HG02678 (cell line): ENCODE measurements at regions not wholly inside any gene's neighbourhood (a gene's known extent, or its start where the extent isn't known, plus 50 kb on each side); places are given as distances from the start of the nearest gene placed in this dataset.
"Not testable (repeated sequence)": the region's sequence is repeated elsewhere in the genome, so short reads cannot be mapped to it uniquely, and the experiment has no call there.

ENCODE experiments used
- ATAC-seq: cut with Tn5 transposase; IDR thresholded peaks from one replicate; pipeline ENCODE4 v1.9.1; 2021; ENCODE audit warnings: mild to moderate bottlenecking, moderate library complexity; ENCODE audit not compliant: unreplicated experiment

DNA sequence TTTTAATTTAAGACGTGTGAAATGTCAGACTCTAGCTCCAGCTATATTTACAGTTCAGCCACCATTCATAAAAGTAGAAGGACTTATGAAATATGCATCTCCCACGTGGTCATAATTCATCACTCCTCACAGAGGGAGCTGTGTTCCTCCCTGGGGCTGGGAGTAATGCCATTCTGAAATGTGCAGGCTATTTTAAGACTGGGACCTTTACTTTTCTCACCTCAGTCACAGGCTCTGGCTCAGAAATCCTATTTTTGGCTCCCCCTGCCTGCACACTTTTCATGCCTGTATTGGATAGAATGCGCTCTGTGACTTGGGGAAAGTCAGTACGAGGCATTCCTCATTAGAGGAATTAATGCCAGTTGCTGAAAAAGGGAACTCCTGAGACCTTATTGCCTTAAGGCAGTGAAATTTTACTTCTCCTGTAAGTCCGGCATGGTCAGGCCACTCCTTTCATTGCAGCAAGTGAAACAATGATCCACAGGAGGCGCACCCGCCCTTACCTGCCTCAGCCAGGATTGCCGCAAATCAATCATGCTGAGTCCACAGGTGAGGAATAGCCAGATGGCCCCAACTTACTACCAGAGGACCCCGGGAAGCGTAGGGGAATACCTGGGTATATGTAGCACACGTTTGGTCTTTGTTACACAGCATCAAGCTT is 1133.2 kb upstream of the TMEM132C start:
- no peak for ATAC-seq

DNA sequence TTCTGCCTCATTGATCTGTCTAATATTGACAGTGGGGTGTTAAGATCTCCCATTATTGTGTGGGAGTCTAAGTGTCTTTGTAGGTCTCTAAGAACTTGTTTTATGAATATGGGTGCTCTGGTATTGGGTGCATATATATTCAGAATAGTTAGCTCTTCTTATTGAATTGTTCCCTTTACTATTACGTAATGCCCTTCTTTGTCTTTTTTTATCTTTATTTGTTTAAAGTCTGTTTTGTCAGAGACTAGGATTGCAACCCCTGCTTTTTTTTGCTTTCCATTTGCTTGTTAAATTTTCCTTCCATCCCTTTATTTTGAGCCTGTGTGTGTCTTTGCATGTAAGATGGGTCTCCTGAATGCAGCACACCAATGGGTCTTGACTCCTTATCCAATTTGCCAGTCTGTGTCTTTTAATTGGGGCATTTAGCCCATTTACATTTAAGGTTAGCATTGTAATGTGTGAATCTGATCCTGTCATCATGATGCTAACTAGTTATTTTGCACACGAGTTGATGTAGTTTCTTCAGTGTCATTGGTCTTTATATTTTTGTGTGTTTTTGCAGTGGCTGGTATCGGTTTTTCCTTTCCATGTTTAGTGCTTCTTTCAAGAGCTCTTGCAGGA is 1126.0 kb upstream of the TMEM132C start:
- not testable (repeated sequence) for ATAC-seq

DNA sequence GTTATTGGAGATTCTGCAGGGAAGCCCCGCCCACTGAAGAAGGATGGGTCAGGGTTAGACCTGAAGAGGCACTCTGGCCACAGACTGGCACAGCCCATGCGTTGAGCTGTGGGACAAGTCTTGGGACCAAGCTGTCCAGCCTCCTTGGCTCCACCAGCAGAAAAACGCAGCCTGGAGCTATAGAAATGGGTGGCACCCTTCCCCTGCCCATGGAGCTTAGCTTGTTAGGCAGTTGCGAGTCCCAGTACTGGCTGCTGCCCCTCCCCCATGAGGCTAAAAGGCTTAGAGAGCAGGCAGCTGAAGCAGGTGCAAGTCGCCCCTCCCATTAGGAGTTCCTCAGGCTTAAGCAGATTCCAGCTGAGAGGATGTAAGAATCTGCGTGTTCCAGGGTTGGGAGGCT is 1124.0 kb upstream of the TMEM132C start:
- no peak for ATAC-seq

DNA sequence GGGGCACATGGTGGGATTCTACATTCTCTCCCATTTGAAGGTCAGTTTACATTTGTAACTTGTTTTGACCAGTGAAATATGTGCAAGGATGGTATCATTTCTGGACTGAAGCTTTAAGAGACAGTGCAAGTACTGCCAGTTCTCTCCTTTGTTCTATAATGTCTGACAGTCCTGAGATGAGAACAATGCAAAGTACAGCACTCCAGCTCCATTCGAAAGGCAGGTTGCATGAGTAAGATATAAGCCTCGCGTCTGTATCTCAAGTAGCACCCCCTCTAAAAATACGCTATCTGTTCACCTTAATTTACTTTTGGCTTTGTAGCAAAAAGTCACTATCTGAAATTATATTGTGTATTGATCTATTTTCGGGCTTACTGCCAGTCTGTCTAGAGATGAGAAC is 1122.2 kb upstream of the TMEM132C start:
- ATAC-seq: no peak

DNA sequence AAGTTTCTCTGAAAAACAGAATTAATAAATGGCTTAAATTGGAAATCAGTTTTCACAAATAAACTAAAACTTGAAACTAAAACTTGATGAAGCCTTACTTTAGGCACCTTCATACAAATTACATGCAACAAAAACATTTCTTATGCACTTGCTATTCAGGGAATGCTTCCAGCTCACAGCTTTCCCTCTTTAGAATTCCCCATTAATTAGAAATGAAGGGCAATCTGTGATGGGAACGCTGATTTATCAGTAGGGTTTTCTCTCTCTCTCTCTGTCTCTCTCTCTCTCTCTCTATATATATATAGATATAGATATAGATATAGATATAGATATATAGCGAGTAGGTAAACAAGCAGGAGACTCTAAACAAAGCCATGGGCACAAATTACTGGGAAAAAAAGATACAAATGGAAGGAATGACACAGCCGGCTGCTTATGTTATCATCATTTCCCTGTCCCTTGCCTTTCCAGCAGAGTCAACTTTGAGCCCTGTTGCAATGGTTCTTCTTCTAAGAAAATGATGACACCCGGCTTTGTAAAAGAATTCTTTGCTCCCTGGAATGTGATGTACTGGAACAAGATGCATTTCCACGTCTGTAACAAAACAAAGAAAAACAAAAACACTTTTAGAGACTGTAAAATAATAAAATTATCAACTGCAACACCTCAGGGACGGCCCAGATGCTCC is 1121.6 kb upstream of the TMEM132C start:
- no peak for ATAC-seq

DNA sequence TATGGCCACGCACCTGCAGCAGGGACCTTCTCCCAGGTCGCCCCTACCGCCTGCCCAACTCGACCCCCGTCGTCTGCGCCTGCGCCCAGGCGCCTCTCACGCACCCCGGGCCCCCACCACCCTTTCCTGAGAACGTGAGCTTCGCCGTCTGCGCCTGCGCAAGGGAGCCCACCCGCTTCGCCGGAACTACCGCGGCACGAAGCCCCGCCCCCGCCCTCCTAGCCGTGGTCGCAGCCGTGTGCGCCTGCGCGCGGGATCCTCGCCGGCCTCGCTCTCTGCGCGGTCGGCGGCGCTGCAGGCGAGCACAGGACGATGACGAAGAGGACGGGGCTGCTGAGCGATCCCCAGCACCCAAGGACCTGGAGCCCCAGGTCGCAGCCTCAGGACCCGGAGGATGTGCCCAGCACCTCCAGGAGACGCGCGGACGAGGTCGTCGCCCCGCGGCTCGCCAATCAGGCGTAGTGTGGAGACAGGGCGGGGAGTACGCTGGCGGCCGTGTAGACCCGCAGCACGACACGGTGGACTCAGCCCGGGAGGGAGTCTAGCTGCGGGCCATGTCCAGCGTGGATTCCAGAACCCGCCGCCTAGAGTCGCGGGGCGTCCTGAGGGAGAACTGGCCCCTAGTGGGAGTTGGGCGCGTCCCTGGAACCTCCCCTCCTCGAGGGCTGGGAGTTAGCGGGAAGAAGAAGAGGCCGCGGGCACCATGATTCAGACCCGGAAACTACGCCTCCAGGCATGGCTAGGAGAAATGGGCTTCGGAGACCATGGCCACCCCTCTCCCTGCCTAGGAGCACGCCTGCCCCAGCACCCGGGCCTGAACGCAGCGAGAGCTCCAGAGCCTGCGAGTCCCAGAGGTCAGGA is 1120.8 kb upstream of the TMEM132C start:
- no peak for ATAC-seq

DNA sequence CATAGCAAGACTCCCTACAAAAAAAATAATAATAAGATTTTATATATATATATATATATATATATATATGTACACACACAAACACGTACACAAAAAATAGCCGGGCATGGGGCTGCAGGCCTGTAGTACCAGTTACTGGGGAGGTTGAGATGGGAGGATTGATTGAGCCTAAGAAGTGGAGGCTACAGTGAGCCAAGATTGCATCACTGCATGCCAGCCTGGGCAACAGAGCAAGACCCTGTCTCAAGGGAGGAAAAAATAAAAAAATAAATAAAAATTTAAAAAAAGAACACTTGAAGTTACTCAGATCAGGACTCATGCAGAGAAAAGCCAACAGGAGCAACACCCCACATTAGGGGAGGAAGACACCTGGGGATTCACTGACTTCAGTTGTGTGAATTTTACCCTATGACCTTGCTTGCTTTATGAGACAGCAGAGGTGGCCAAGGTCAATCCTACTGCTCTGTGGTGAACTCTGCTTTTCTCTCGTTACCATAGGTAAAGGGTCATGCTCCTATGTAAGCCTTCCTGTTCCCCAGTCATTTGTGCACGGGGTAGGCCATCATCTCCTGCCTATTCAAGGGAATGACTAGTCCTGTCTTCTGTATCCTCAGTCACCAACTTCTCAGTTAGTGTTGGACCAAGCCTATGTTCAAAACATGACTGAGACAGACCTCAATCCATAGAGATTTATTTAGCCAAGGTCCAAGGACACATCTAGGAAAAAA is 1119.8 kb upstream of the TMEM132C start:
- no peak for ATAC-seq

DNA sequence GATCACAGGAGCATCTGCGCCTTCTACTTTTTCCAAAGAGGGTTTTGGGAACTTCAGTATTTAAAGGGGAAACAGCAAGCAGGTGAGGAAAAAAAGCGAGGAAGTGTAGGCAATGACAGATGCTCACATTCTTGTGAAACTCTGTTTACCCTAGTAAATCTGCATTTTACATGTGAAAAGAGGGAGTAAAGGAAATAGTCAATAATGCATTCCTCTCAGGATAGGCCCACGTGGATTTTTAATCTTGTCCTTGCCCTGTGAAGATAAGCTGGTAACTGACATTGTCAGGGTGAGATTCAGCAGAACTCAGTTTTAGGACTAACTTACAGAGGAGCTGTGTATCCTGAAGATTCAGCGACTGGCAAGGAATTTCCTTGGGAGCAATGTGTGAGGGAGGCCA is 1119.2 kb upstream of the TMEM132C start:
- ATAC-seq: no peak

DNA sequence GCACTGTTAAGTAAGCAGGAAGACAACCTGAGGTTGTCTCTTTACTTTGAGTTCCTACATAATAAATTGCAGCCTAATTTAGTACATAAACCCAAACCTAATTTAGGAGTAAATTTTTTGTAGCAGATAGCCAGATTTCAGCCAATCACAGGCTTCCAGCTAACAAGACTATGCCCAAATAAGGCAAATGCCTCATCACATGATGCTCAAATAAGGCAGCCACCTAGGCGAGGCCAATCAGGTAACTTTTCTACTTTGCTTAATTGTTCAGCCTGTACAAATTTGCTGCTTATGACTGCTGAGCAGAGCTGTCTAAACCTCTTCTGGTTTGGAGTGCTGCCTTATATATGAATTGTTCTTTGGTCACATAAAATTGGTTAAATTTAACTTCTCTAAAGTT is 1118.7 kb upstream of the TMEM132C start:
- no peak for ATAC-seq

DNA sequence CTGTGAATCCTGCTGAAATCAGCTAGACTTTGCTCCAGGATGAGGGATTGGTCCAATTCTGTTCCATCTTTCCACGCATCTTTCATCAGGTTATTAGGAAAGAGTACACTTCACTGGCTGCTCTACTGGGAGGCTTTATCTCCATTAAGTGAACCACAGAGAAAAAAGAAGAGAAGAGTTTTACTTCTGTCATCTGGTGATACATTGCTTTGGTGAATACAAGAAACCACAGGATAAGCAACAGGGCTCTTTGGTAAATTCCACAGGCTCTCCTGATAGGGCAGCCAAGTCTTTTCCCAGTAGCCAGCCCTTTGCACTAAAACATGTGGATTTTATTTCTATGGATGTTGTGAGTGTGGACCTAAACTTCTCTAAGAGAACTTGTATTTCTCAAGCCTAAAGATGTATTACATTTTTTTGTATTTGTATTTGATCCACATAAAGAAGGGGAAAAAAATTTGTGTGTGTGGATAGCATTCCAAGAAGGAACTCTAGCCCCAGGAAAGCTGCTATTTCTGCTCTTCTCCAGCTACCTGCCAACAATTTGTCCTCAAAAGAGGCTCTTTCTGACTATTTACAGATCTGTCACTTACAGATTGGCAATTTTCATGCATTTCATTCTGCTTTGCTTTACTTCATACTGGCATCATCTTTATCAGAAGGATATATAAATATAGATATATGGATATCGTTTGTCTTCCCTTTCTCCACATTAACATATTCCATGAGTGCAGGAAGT is 1117.6 kb upstream of the TMEM132C start:
- no peak for ATAC-seq

DNA sequence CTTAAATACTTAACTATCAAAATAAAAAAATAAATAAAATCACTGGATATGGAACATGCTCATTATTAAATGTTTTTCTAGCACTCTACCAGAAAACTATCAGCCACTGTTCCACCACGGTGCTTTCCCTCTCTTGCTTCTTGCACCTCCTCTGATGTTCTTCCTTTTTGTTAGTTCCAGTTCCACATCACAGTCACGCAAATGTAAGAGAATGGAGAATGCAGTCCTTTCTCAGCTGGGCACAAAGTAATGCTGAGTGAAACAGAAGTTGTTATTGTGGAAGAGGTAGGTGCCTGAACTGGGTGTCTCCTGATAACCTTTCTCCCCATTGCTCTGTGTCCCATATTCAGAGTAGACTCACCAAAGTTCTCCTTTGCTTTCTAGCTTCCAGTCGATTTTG is 1116.9 kb upstream of the TMEM132C start:
- ATAC-seq: no peak

DNA sequence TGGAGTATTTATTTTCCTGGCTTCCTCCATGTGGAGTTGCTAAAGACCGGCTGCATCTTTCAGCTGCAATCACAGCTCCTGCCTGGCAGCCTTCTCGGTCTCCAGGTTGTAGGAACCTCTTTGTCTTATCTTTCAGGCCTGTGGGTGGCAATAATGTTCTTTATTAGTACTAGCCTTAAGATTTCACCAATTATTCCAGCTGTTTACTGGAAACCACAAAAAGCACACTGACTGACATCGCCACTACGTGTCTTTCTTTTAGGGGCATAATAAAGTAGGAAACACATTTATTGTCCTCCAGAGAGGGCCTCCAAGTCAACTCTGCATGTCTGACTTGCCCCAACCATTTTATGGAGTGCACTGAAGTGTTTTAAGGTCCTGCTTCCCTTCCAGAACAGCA is 1116.5 kb upstream of the TMEM132C start:
- ATAC-seq: no peak

DNA sequence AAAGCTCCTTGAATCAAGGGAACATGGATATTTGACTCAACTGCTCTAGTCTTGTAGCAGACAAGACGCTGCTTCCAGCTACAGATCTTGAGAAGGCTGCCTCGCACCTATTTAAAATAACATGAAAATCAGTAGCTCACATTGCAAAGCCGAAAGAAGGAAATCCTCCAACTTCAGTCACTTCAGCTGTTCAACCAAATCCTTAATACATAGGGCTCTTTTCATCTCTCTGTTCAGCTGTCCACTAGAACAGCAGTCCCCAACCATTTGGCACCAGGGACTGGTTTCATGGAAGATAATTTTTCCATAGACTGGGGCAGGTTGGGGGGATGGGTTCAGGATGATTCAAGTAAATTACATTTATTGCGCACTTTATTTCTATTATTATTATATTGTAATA is 1116.0 kb upstream of the TMEM132C start:
- ATAC-seq: no peak

DNA sequence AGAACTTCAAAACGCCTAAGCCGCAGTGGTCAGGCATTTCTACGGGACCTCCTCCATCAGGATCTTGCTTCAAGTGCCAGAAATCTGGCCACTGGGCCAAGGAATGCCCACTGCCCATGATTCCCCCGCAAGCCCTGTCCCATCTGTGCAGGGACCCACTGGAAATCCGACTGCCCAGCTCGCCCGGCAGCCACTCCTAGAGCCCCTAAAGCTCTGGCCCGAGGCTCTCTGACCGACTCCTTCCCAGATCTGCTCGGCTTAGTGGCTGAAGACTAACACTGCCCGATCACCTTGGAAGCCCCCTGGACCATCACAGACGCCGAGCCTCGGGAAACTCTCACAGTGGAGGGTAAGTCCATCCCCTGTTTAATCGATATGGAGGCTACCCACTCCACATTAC is 1113.0 kb upstream of the TMEM132C start:
- ATAC-seq: no peak

DNA sequence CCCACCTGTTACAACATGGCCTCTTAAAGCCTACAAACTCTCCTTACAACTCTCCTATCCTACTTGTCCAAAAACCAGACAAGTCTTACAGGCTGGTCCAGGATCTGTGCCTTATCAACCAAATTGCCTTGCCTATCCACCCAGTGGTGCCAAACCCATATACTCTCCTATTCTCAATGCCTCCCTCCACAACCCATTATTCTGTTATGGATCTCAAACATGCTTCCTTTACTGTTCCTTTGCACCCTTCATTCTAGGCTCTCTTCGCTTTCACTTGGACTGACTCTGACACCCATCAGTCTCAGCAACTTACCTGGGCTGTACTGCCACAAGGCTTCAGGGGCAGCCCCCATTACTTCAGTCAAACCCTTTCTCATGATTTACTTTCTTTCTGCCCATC is 1112.1 kb upstream of the TMEM132C start:
- not testable (repeated sequence) for ATAC-seq

DNA sequence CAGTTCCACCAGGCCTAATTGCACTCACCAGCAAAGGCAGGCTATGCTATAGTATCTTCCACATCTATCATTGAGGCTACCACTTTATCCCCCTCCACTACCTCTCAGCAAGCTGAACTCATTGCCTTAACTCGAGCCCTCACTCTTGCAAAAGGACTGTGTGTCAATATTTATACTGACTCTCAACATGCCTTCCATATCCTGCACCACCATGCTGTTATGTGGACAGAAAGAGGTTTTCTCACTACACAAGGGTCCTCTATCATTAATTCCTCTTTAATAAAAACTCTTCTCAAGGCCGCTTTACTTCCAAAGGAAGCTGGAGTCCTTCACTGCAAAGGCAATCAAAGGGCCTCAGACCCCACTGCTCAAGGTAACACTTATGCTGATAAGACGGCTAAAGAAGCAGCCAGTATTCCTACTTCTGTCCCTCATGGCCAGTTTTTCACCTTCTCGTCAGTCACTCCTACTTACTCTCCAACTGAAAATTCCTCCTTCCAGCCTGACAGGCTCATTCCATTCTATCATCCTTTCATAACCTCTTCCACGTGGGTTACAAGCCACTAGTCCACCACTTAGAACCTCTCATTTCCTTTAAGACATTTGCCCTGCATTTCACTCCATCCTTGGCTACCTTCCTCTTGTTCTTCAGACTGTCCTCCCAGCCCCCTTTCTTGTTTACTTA is 1110.9 kb upstream of the TMEM132C start:
- not testable (repeated sequence) for ATAC-seq

DNA sequence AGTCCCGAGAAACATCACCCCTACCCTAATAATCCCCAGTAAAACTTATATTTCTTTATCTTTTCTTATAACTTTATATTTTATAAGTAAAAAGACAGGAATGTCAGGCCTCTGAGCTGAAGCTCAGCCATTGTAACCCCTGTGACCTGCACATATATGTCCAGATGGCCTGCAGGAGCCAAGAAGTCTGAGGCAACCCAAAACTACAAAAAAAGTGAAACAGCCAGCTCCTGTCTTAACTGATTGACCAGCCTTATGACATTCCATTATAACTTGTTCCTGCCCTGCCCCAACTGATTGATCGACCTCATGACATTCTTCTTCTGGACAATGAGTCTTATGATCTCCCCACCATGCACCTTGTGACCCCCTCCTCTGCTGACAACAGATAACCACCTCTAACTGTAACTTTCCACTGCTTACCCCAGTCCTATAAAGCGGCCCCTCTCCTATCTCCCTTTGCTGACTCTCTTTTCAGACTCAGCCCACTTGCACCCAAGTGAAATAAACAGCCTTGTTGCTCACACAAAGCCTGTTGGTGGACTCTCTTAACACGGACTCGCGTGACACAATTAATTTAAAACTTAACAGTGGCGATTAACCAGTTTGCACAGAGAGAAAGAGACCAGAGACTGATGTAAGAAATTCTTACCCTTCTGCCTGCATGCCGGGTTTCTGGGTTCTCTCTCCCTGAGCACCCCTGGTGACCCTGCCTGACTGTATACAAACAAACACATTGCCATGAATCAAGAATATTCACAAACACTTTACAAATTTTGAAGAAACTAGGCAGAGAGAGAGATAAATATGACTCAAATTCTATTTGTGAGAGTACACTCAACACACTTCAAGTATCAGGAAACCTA is 1109.2 kb upstream of the TMEM132C start:
- not testable (repeated sequence) for ATAC-seq

DNA sequence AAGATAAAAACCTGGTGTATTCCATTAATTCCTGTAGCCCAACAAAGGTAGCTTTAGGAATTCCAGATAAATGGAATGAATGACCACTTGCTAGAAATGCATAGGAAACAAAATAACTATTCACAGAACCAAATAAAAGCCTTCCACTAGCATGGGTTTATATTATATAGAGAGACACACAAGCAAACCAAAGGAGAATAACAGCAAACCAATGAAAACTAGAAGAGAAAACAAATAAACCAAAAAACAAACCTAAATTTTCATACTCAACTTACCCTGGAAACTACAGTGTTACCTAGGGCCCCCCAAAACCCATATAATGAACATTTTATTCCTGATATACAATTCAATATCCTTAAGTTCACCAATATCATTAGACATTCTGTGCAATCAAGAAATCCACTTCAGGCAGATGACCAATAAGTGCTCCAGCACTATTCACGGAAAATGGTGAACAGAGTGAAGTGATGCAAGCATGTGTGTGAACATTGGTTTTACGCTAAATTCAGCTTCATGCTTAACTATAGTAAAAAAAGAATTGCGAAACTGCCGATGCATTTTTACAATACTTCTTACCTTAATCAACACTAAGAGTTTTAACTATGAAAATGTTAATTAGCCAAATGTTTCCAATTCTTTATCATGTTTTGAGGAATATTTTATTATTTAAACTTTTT is 1108.4 kb upstream of the TMEM132C start:
- ATAC-seq: no peak
